Stimulated activated naive CD8-positive, alpha-beta T cell treated with anti-CD3 and anti-CD28 coated beads, Interleukin-15, Interleukin-2, amounts not matched to agents 100 ng/mL and 50 ng/mL, for 24 hours (primary cell): ENCODE measurements at regions not wholly inside any gene's neighbourhood (a gene's known extent, or its start where the extent isn't known, plus 50 kb on each side); places are given as distances from the start of the nearest gene placed in this dataset.

ENCODE experiments used
- H3K27ac Mint-ChIP-seq: one replicate; pipeline ENCODE4 v1.8.0; 2021; ENCODE audit warnings: mild to moderate bottlenecking, mixed read lengths
- H3K27me3 Mint-ChIP-seq: one replicate; pipeline ENCODE4 v1.8.0; 2021; ENCODE audit warnings: mixed read lengths
- H3K36me3 Mint-ChIP-seq: one replicate; pipeline ENCODE4 v1.8.0; 2021; ENCODE audit warnings: low read depth, mixed read lengths
- H3K4me1 Mint-ChIP-seq: one replicate; pipeline ENCODE4 v1.8.0; 2021; ENCODE audit warnings: low read depth, mixed read lengths
- H3K4me3 Mint-ChIP-seq: one replicate; pipeline ENCODE4 v1.8.0; 2021; ENCODE audit warnings: mild to moderate bottlenecking, mixed read lengths
- H3K9me3 Mint-ChIP-seq: one replicate; pipeline ENCODE4 v1.8.0; 2021; ENCODE audit warnings: mixed read lengths

DNA sequence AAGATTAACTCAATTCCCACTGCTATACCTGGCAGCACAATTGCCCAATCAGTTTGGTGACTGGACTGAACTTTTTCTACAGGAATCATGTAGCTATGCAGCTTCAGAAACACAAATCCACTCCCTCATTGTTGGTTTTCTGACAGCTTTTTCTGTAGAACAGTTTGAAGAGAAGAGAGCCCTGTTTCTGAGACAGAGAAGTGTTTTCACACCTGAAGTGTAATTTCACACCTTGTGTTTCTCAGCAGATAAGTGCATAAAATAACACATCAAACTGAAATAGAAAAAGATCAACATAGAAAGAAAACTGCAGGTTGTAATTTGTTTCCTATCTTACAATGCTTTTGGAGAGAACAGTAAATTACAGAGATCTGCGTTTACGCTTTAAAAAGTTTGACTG, 335.6 kb downstream of the SNAPC1 start:
- Mint-ChIP-seq H3K4me1 (peaks cover 4% of the 10 kb centered on the region), H3K36me3 (no peaks in the 10 kb centered on the region), H3K4me3 (no peak overlapping the region), H3K9me3 (no peaks in the 10 kb centered on the region), H3K27ac (no peak overlapping the region), H3K27me3 (peaks cover 4% of the 10 kb centered on the region)

DNA sequence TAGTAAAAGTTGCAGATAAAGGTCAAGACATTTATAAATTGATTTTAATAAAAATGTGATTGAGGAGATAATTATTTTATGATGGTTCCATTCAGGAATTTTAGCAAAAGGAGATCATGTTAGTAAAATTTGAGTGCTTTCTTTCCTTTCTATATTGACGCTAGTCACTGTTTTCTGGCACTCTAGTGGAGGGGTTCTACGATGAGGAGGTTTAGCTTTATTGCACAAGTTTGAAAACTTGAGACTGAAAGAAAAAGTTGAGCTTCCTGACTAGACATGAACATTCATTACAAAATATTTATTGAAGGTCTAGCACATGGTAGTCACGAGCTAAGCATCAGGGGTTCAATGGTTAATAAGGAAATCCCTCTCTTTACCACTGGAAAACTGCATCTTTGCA, 336.1 kb downstream of the SNAPC1 start:
- H3K27ac Mint-ChIP-seq: no peak overlapping the region
- H3K27me3 Mint-ChIP-seq: peaks cover 8% of the 10 kb centered on the region
- H3K9me3 Mint-ChIP-seq: no peaks in the 10 kb centered on the region
- no peak overlapping the region for H3K4me3 Mint-ChIP-seq
- H3K36me3 Mint-ChIP-seq: no peaks in the 10 kb centered on the region
- peaks cover 4% of the 10 kb centered on the region for H3K4me1 Mint-ChIP-seq

DNA sequence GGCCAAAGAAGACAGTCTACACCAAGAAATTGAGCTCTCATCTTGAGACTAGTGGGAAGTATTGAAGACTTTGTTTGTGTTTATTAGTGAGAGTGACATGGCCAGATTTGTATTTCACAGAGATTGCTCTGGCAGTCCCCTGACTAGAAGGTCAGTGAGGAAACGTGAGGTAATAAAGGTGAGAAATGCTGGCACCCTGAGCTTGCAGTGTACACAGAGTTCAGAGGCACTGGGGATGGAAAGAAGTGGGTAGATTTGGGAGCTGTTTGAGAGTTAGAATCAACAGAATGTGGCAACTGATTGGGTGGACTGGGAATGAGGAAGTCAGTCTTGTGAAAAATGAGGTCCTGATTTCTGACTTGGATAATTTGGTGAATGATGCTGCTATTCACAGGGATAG, 336.9 kb downstream of the SNAPC1 start:
- Mint-ChIP-seq H3K9me3 (no peaks in the 10 kb centered on the region), H3K36me3 (no peaks in the 10 kb centered on the region), H3K27me3 (peaks cover 11% of the 10 kb centered on the region), H3K4me3 (no peak overlapping the region), H3K4me1 (peaks cover 4% of the 10 kb centered on the region), H3K27ac (no peak overlapping the region)

DNA sequence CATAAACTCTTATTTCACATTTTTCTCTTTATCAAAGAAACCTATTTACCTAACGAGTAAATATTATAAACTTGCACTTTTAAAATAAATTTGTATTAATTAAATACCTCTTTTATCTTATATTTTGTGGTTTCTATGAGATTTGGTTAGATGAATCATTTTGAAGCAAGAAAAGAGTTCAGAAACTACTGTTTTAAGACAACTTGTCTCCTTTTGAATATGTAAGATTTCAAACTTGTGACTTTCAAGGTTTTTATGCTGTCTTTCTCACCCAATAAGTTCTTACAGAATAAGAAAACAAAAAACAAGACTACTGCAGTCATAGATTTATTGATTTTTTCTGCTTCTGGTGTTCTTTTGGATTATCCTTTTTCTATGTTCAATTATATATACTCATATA, 339.0 kb downstream of the SNAPC1 start:
- Mint-ChIP-seq H3K36me3 (no peaks in the 10 kb centered on the region), H3K27me3 (peaks cover 11% of the 10 kb centered on the region), H3K27ac (no peak overlapping the region), H3K9me3 (no peaks in the 10 kb centered on the region), H3K4me3 (no peak overlapping the region), H3K4me1 (peaks cover 4% of the 10 kb centered on the region)

DNA sequence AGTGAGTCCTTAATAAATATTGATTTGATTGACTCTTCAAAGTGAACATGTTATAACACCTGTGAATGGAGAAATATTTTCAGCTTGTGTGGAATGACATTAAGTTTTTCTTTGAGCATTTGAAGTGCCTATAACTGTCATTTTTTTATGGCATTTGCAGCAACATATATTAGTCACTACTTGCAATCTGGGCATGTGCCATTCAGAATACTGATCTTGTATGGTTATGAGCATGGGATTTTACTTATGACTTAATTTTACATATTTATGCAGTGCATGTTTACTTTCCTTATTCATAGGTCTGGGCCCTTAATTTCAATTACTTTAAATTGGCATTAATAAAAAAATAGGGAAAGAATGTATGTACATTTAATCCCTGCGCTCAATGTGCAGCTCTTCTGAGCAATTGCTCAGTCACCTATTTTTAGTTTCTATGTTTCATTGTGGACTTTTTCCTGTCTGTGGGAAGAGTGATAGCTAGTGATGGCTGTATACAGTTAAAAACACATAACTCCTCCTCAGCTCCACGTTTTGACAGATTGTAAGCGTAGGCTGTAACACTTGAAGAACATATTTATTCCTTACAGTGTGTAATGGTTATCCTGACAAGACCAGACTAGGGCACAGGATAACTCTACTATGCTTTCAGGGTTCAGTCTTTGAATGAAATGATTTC, 339.6 kb downstream of the SNAPC1 start:
- Mint-ChIP-seq H3K27me3 (peaks cover 15% of the 10 kb centered on the region), H3K4me1 (peaks cover 4% of the 10 kb centered on the region), H3K27ac (no peak overlapping the region), H3K4me3 (no peak overlapping the region), H3K36me3 (no peaks in the 10 kb centered on the region), H3K9me3 (no peaks in the 10 kb centered on the region)

DNA sequence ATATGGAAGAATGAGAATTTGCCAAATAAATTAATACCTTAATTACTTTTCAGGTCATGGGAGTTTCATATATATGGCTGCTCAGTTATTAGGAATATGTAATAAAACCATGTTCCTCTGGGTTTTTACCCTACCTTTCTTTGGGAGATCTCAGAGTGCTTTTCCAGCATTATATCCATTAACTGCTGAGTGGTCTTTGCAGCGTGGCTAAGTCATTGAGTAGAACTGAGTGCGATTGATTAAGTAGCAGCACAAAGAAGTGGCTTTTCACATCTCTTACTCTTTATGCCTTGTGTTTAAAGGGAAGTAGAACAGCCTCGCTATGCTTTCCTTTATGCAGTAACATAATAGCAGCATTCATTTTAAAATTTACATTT, 340.1 kb downstream of the SNAPC1 start:
- H3K36me3 Mint-ChIP-seq: no peaks in the 10 kb centered on the region
- H3K4me1 Mint-ChIP-seq: peaks cover 4% of the 10 kb centered on the region

DNA sequence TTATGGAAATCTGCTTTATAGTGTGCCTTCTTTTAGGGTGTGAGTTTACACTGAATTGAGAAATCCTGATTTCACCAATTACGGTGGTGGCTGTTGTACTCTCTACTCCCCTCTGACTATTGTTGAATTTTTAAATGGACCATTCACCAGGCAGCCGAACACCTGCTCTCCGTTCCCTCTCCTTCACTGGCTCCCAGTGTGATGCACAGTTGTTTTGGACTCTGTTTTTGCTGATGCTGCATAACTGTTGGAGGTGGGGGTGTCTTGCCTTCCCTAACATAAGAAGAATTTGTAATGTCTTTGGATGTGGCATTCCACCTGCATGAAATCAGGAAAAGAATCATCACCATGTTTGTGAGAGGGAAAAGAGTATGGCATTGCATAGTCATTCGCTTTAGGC, 341.2 kb downstream of the SNAPC1 start:
- Mint-ChIP-seq H3K9me3 (no peaks in the 10 kb centered on the region), H3K27ac (no peak overlapping the region), H3K27me3 (peaks cover 15% of the 10 kb centered on the region), H3K36me3 (no peaks in the 10 kb centered on the region), H3K4me1 (no peaks in the 10 kb centered on the region), H3K4me3 (no peak overlapping the region)

More for the DNA sequence above, 340.1 kb downstream of the SNAPC1 start:
- no peak overlapping the region for H3K4me3 Mint-ChIP-seq
- H3K9me3 Mint-ChIP-seq: no peaks in the 10 kb centered on the region
- H3K27ac Mint-ChIP-seq: no peak overlapping the region
- peaks cover 15% of the 10 kb centered on the region for H3K27me3 Mint-ChIP-seq

DNA sequence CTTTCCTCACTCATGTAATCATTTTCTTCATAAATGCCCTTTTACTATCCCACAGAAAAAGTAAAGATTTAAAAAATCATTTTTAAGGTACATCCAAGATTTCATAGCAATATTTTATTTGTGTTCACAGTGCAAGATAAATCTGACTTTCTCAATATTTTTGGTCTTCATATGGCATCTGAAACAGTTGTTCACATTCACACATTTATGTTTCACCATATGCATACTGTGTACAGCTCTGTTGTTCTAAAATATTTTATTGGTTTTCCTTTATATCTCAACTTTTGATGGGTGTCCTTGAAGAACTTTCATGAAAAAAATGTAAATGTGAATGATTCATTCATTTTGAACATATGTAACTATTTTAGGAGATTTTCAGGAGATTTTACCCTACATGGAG, 348.7 kb downstream of the SNAPC1 start:
- no peak overlapping the region for H3K4me3 Mint-ChIP-seq
- H3K36me3 Mint-ChIP-seq: no peaks in the 10 kb centered on the region
- H3K4me1 Mint-ChIP-seq: peaks cover under 1% of the 10 kb centered on the region
- H3K27me3 Mint-ChIP-seq: peaks cover 32% of the 10 kb centered on the region
- no peaks in the 10 kb centered on the region for H3K9me3 Mint-ChIP-seq
- H3K27ac Mint-ChIP-seq: no peak overlapping the region

DNA sequence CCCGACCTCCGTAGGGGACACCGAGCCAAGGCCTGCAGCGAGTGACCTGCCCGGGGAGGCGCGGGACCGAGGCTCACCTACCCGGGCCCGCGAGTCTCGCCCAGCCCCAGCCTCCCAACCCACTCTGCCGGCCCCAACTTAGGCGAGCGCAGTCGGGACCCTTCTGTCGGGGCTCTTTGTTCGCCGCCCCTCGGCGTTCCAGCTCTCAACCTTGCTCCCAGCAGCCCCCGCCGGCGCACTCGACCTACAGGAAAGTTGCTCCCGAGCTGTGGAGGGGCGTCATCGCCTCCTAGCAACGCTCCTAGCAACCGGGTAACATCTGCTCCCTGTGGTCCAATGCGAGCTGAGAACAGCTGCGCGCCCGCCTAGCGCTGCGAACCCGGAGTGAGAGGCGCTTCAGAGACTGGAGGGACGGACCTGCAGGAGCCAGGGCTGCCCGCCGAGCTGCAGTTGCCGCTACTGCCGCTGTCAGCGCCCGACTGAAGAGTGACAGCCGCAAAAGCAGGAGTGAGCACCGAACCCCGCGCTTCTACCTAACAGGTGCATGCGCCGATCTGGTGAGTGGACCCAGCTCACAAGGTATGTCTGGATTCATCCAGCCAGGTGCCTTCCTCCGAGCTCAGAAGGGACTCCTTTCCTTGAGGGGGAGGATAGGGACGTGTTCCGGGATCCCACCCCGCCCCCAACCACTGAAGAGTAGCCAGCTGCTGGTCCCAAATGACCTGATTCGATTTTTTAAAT, 355.0 kb downstream of the SNAPC1 start:
- H3K4me1 Mint-ChIP-seq: peaks cover 11% of the 10 kb centered on the region
- no peaks in the 10 kb centered on the region for H3K36me3 Mint-ChIP-seq
- peak overlapping the region; percentile 70 for H3K4me3 Mint-ChIP-seq
- H3K27ac Mint-ChIP-seq: no peak overlapping the region
- no peaks in the 10 kb centered on the region for H3K9me3 Mint-ChIP-seq
- H3K27me3 Mint-ChIP-seq: peaks cover 77% of the 10 kb centered on the region

DNA sequence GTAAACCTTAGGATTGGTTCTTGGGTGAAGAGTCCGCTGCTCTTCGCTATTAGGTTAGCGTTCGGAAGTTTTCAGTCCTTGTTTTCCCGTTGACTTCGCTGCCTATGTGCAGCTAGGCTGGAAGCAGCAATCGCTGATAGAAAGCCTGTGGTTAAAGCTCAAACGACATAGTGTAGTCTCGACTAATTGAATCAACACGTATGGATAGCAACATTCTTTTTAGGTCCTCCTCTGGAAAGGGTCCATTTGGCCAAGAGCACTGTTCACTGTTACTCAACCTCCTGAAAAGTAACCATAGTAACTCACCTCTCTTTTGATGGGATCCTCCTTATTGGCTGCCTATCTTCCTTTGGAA, 355.5 kb downstream of the SNAPC1 start:
- no peak overlapping the region for H3K27ac Mint-ChIP-seq
- peak overlapping the region; percentile 70 for H3K4me3 Mint-ChIP-seq
- peaks cover 11% of the 10 kb centered on the region for H3K4me1 Mint-ChIP-seq
- H3K27me3 Mint-ChIP-seq: peaks cover 79% of the 10 kb centered on the region
- H3K9me3 Mint-ChIP-seq: no peaks in the 10 kb centered on the region
- no peaks in the 10 kb centered on the region for H3K36me3 Mint-ChIP-seq

DNA sequence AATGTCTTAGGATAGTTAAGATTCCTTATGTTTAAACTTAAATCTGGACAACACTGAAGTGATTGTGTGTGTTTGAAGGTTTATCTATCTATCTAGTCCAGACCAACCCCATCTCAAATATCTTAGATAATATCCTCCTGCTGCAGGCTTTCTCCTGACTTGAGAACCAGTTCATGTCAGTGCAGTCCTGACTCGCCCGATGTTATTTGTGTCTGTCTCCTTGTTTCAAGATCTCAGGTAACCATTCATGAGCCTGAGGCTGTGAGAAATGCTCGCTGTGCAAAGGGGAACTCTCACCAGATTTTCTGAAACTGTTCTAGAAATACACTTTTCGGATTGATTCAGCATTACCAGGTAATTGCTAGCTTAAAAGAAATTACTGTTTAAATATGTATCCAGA, 356.2 kb downstream of the SNAPC1 start:
- peaks cover 84% of the 10 kb centered on the region for H3K27me3 Mint-ChIP-seq
- H3K4me3 Mint-ChIP-seq: no peak overlapping the region
- H3K4me1 Mint-ChIP-seq: peaks cover 11% of the 10 kb centered on the region

DNA sequence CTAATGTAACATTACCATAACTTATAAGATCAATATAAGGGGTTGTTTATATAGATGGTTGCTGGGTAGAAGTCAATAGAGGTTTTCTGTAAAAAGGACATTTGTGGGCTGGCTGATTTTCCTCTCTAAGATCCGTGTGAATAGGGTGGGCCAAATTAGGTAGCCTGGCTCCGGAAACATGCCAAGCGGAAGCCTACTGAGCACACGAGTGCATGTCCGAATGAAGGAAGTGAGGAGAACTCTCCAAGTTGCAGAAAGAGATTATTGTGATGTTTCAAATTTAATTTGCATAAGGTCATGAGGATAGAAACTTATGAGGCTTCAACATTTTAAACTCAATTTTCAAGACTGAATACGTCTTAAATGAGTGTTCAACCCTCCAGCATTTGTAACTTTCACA, 356.7 kb downstream of the SNAPC1 start:
- no peak overlapping the region for H3K4me3 Mint-ChIP-seq
- peaks cover 83% of the 10 kb centered on the region for H3K27me3 Mint-ChIP-seq
- no peaks in the 10 kb centered on the region for H3K36me3 Mint-ChIP-seq
- H3K9me3 Mint-ChIP-seq: no peaks in the 10 kb centered on the region
- no peak overlapping the region for H3K27ac Mint-ChIP-seq
- H3K4me1 Mint-ChIP-seq: peaks cover 11% of the 10 kb centered on the region

More for the DNA sequence above, 356.2 kb downstream of the SNAPC1 start:
- Mint-ChIP-seq H3K36me3 (no peaks in the 10 kb centered on the region), H3K9me3 (no peaks in the 10 kb centered on the region), H3K27ac (no peak overlapping the region)

DNA sequence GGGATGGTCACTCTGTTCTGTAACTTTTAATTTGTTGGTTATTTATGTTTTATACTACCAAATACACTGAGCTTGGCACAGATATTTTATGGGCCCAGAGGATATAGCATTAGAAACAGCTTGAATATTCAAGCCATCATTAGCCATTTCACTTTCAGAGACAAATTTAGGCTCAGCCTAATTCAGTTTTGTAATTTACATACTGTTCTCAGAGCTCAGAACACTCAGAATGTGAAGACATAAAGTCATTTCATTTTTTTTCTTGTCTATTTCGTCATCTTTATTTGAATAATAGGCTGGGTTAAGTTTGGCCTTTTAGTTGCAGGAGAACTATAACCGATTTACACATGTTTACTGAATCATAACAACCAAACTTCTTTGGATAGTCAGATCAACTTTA, 361.7 kb downstream of the SNAPC1 start:
- no peaks in the 10 kb centered on the region for H3K9me3 Mint-ChIP-seq
- H3K27ac Mint-ChIP-seq: no peak overlapping the region
- no peaks in the 10 kb centered on the region for H3K36me3 Mint-ChIP-seq
- peaks cover 73% of the 10 kb centered on the region for H3K27me3 Mint-ChIP-seq
- no peak overlapping the region for H3K4me3 Mint-ChIP-seq
- no peaks in the 10 kb centered on the region for H3K4me1 Mint-ChIP-seq

DNA sequence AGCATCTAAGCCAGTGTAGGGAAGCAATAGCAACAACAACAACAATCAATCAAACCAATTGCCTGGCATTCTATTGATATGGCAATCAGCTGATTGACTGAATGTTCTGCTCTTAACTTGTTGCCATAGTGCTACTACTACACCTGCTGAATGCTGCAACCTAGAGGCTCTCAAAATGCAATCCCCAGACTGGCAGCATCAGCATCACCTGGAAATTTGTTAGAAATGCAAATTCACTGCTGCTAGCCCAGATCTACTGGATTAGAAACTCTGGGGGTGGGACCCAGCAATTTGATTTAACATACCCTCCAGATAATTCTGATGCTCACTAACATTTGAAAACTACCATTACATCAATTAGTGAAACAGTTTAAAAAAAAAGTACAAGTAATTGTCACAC, 363.6 kb downstream of the SNAPC1 start:
- Mint-ChIP-seq H3K4me1 (no peaks in the 10 kb centered on the region), H3K4me3 (no peak overlapping the region), H3K36me3 (no peaks in the 10 kb centered on the region), H3K27me3 (peaks cover 62% of the 10 kb centered on the region), H3K9me3 (no peaks in the 10 kb centered on the region), H3K27ac (no peak overlapping the region)

DNA sequence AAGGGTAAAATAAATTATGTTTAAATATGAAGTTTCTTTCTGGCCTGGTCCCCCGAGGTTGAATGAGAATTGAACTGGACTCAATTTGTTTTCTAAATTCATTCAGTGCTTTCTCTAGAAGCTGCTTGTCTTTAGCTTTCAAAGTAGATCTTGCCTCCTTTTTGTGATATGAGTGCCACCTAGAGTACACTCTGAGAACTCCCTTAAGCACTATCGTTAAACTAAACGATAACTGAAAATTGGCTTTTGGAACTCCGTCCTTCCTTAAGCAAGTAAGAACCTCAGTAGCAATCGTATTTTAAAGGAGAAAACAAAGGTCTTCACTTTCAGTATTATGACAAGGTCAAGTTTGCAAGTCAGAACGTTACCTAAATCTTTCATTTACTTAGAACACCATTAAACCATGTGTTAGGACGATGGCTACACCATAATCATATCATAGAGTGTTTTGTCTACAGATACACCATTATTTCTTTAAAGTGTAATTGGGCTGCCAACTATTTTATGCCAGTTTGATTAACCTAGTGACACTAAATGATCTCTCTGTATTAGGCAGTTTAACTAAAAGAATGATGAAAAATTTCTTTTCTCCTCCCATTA, 364.8 kb downstream of the SNAPC1 start:
- Mint-ChIP-seq H3K4me3 (no peak overlapping the region), H3K36me3 (no peaks in the 10 kb centered on the region), H3K9me3 (no peaks in the 10 kb centered on the region), H3K4me1 (no peaks in the 10 kb centered on the region), H3K27me3 (peaks cover 58% of the 10 kb centered on the region), H3K27ac (no peak overlapping the region)
